ENCODE measurements at regions not wholly inside any gene's neighbourhood (a gene's known extent, or its start where the extent isn't known, plus 50 kb on each side); places are given as distances from the start of the nearest gene placed in this dataset.
"Not testable (repeated sequence)": the region's sequence is repeated elsewhere in the genome, so short reads cannot be mapped to it uniquely, and the experiment has no call there.

DNA sequence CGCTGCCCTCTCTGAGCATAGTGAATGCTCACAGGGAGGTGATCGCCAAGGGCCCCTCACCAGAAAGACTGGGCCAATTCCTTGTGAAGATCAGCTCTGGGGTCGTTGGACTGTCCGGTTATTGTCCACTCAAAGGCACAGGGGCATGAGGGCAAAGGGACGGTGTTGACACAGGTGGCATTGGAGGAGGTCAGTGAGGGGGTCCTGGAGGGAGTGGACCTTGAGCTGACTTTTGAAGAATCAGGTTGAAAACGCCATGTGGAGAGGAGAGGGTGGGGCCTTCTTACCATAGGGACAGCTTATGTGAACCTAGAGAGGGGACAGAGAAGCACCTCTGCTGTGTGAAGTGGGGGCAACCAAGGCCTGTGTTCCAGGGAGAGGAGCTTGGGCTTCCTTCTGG, 131.5 kb downstream of the TFCP2L1 start:
- H3K9me3 ChIP-seq (ENCODE audit: low read length) = peaks cover 4% of the 10 kb centered on the region
- no peak overlapping the region for H2AFZ ChIP-seq (ENCODE audit: low read depth, low read length)
- H3K27ac ChIP-seq (ENCODE audit: low read length) = no peak overlapping the region
- H3K4me3 ChIP-seq (ENCODE audit: low read length) = no peak overlapping the region
- H3K36me3 ChIP-seq (ENCODE audit: insufficient read depth, low read length) = no peaks in the 10 kb centered on the region
- no peaks in the 10 kb centered on the region for H3K9me2 ChIP-seq (ENCODE audit: insufficient read depth, low read length)
- no peaks in the 10 kb centered on the region for H4K20me1 ChIP-seq (ENCODE audit: insufficient read depth)
- H3K27me3 ChIP-seq (ENCODE audit: insufficient read depth, low read depth, low read length) = no peaks in the 10 kb centered on the region
- H3F3A ChIP-seq (ENCODE audit: insufficient read depth, low read length, poor library complexity, severe bottlenecking) = no peaks in the 10 kb centered on the region
- no peak for TF ChIP-seq TAF1 (IDR thresholded peaks at IDR 0.05; ENCODE audit: low read depth)
- no peak for TF ChIP-seq EP300 (conservative IDR thresholded peaks at IDR 0.05; ENCODE audit: poor library complexity, severe bottlenecking)
- no peak for TF ChIP-seq EZH2 (IDR thresholded peaks at IDR 0.05; ENCODE audit: borderline replicate concordance, insufficient read depth, low read length, poor library complexity, severe bottlenecking)
- TF ChIP-seq MXI1 (conservative IDR thresholded peaks at IDR 0.05; ENCODE audit: poor library complexity, severe bottlenecking) = no peak
- TF ChIP-seq, protein P1, sequence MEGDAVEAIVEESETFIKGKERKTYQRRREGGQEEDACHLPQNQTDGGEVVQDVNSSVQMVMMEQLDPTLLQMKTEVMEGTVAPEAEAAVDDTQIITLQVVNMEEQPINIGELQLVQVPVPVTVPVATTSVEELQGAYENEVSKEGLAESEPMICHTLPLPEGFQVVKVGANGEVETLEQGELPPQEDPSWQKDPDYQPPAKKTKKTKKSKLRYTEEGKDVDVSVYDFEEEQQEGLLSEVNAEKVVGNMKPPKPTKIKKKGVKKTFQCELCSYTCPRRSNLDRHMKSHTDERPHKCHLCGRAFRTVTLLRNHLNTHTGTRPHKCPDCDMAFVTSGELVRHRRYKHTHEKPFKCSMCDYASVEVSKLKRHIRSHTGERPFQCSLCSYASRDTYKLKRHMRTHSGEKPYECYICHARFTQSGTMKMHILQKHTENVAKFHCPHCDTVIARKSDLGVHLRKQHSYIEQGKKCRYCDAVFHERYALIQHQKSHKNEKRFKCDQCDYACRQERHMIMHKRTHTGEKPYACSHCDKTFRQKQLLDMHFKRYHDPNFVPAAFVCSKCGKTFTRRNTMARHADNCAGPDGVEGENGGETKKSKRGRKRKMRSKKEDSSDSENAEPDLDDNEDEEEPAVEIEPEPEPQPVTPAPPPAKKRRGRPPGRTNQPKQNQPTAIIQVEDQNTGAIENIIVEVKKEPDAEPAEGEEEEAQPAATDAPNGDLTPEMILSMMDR (IDR thresholded peaks at IDR 0.05; ENCODE audit: poor library complexity, severe bottlenecking) = no peak
- TF ChIP-seq RAD21 (conservative IDR thresholded peaks at IDR 0.05) = no peak
- TF ChIP-seq, protein P2, sequence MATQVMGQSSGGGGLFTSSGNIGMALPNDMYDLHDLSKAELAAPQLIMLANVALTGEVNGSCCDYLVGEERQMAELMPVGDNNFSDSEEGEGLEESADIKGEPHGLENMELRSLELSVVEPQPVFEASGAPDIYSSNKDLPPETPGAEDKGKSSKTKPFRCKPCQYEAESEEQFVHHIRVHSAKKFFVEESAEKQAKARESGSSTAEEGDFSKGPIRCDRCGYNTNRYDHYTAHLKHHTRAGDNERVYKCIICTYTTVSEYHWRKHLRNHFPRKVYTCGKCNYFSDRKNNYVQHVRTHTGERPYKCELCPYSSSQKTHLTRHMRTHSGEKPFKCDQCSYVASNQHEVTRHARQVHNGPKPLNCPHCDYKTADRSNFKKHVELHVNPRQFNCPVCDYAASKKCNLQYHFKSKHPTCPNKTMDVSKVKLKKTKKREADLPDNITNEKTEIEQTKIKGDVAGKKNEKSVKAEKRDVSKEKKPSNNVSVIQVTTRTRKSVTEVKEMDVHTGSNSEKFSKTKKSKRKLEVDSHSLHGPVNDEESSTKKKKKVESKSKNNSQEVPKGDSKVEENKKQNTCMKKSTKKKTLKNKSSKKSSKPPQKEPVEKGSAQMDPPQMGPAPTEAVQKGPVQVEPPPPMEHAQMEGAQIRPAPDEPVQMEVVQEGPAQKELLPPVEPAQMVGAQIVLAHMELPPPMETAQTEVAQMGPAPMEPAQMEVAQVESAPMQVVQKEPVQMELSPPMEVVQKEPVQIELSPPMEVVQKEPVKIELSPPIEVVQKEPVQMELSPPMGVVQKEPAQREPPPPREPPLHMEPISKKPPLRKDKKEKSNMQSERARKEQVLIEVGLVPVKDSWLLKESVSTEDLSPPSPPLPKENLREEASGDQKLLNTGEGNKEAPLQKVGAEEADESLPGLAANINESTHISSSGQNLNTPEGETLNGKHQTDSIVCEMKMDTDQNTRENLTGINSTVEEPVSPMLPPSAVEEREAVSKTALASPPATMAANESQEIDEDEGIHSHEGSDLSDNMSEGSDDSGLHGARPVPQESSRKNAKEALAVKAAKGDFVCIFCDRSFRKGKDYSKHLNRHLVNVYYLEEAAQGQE (IDR thresholded peaks at IDR 0.05; ENCODE audit: borderline replicate concordance) = no peak
- TF ChIP-seq POLR2AphosphoS5 (IDR thresholded peaks at IDR 0.05) = no peak
- TF ChIP-seq SMC3 (conservative IDR thresholded peaks at IDR 0.05; ENCODE audit: poor library complexity) = no peak
- H3K79me2 ChIP-seq (replicated peaks; ENCODE audit: insufficient read depth, low read length) = no peaks in the 10 kb centered on the region
- no peak overlapping the region for H3K4me2 ChIP-seq (ENCODE audit: low read length)
- no peak overlapping the region for H3K9ac ChIP-seq (ENCODE audit: low read length)

DNA sequence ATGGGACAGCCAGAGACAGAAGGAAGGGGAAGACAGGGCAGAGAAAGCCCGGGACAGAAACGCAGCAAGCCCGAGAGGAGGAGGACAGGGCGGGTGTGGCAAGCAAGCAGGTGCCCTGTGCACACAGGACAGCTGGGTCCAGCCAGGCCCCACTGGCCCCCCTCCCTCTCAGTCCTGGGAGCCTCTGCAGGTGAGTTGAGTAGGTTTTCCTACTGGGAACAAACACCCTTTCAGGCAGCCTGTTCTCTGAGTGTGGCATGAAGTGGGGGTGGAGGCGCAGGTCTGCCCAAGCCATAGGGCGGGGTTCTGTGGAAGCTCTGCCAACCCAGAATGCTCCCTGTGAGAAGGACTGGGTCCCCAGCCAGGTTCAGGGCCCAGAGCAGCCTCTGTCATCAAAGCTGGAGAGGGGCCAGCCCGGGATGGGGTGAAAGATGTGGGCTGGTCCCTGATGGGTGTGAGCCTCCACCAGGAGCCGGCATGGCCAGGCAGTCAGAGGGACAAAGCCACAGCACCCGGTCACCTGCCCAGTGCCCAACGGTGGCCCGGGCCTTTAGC, 129.4 kb downstream of the TFCP2L1 start:
- TF ChIP-seq RAD21 (conservative IDR thresholded peaks at IDR 0.05) (no peak), EZH2 (IDR thresholded peaks at IDR 0.05; ENCODE audit: borderline replicate concordance, insufficient read depth, low read length, poor library complexity, severe bottlenecking) (no peak), EP300 (conservative IDR thresholded peaks at IDR 0.05; ENCODE audit: poor library complexity, severe bottlenecking) (no peak), TAF1 (IDR thresholded peaks at IDR 0.05; ENCODE audit: low read depth) (no peak), POLR2AphosphoS5 (IDR thresholded peaks at IDR 0.05) (no peak), MXI1 (conservative IDR thresholded peaks at IDR 0.05; ENCODE audit: poor library complexity, severe bottlenecking) (no peak), SMC3 (conservative IDR thresholded peaks at IDR 0.05; ENCODE audit: poor library complexity) (no peak)
- TF ChIP-seq, protein P1 (IDR thresholded peaks at IDR 0.05; ENCODE audit: poor library complexity, severe bottlenecking) = no peak
- TF ChIP-seq, protein P2 (IDR thresholded peaks at IDR 0.05; ENCODE audit: borderline replicate concordance) = no peak
- Histone ChIP-seq H3K9me2 (ENCODE audit: insufficient read depth, low read length) (no peaks in the 10 kb centered on the region), H3K4me2 (ENCODE audit: low read length) (no peak overlapping the region), H2AFZ (ENCODE audit: low read depth, low read length) (no peak overlapping the region), H3K27me3 (ENCODE audit: insufficient read depth, low read depth, low read length) (no peaks in the 10 kb centered on the region), H3K36me3 (ENCODE audit: insufficient read depth, low read length) (no peaks in the 10 kb centered on the region), H3K9ac (ENCODE audit: low read length) (no peak overlapping the region), H3F3A (ENCODE audit: insufficient read depth, low read length, poor library complexity, severe bottlenecking) (no peaks in the 10 kb centered on the region), H3K9me3 (ENCODE audit: low read length) (peaks cover 4% of the 10 kb centered on the region), H3K27ac (ENCODE audit: low read length) (no peak overlapping the region), H3K79me2 (replicated peaks; ENCODE audit: insufficient read depth, low read length) (no peaks in the 10 kb centered on the region), H3K4me3 (ENCODE audit: low read length) (no peak overlapping the region), H4K20me1 (ENCODE audit: insufficient read depth) (no peaks in the 10 kb centered on the region)

DNA sequence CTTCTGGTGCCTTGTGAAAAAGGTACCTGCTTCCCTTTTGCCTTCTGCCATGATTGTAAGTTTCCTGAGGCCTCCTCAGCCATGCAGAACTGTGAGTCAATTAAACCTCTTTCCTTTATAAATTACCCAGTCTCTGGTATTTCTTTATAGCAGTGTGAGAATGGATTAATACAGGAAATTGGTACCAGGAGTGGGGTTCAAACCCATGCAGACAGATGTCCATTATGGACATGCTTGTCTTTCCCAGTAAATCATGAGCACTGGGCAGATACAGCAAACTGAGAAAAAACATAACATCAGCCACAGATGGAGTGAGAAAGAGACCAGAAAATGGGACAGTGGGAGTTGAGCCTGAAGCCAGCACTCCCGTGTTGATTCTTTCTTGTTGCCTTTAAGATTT, 127.5 kb downstream of the TFCP2L1 start:
- H3K36me3 ChIP-seq (ENCODE audit: insufficient read depth, low read length); H3K4me3 ChIP-seq (ENCODE audit: low read length); H3K9ac ChIP-seq (ENCODE audit: low read length); H3K27me3 ChIP-seq (ENCODE audit: insufficient read depth, low read depth, low read length); H3K4me2 ChIP-seq (ENCODE audit: low read length); H3K9me3 ChIP-seq (ENCODE audit: low read length); H3K9me2 ChIP-seq (ENCODE audit: insufficient read depth, low read length); H3F3A ChIP-seq (ENCODE audit: insufficient read depth, low read length, poor library complexity, severe bottlenecking); H2AFZ ChIP-seq (ENCODE audit: low read depth, low read length); H3K79me2 ChIP-seq (replicated peaks; ENCODE audit: insufficient read depth, low read length); H3K27ac ChIP-seq (ENCODE audit: low read length); H4K20me1 ChIP-seq (ENCODE audit: insufficient read depth): not testable (repeated sequence)

All from neural cell (in vitro differentiated cells).